Kidney (tissue), 13 donors: ENCODE measurements at regions not wholly inside any gene's neighbourhood (a gene's known extent, or its start where the extent isn't known, plus 50 kb on each side); places are given as distances from the start of the nearest gene placed in this dataset.

Source experiments
- DNase-seq, 5 donors: peaks; one replicate each; pipeline ENCODE4 v3.0.0-alpha.2; 2013 to 2020
- FAIRE-seq: peaks from 2 replicates; lab custom pipeline; 2012; peaks lifted over from hg19 to GRCh38; lab: Jason Lieb, UNC
- H3K27ac ChIP-seq, 2 donors: one replicate each; pipeline ENCODE4 v1.7.0; 2013; ENCODE audit warnings: low read depth in 2 of 2, low read length in 2 of 2, inconsistent platforms in 1 of 2
- H3K27me3 ChIP-seq: one replicate; pipeline ENCODE4 v1.7.1; 2013; ENCODE audit warnings: low read length, inconsistent platforms; ENCODE audit not compliant: control insufficient read depth, insufficient read depth
- H3K36me3 ChIP-seq, 3 donors: one replicate each; pipeline versions ENCODE4 v1.7.0 to v1.7.1; 2013; ENCODE audit warnings: low read length in 3 of 3, control low read depth in 1 of 3, inconsistent platforms in 1 of 3; ENCODE audit not compliant: insufficient read depth in 3 of 3, control insufficient read depth in 2 of 3
- H3K4me1 ChIP-seq, 3 donors: one replicate each; pipeline versions ENCODE4 v1.7.0 to v1.7.1; 2013; ENCODE audit warnings: low read length in 3 of 3, inconsistent platforms in 1 of 3, low read depth in 1 of 3; ENCODE audit not compliant: control insufficient read depth in 2 of 3, insufficient read depth in 2 of 3
- H3K4me3 ChIP-seq, 3 donors: one replicate each; pipeline versions ENCODE4 v1.7.0 to v1.8.1; 2013; ENCODE audit warnings: low read length in 3 of 3, control low read depth in 1 of 3, inconsistent platforms in 1 of 3
- H3K9ac ChIP-seq, 3 donors: one replicate each; pipeline versions ENCODE4 v1.7.0 to v1.7.1; 2013; ENCODE audit warnings: low read length in 3 of 3, control low read depth in 1 of 3, inconsistent platforms in 1 of 3
- H3K9me3 ChIP-seq, 3 donors: one replicate each; pipeline versions ENCODE4 v1.7.0 to v1.7.1; 2013; ENCODE audit warnings: low read length in 3 of 3, control low read depth in 1 of 3, inconsistent platforms in 1 of 3; ENCODE audit not compliant: control insufficient read depth in 2 of 3, insufficient read depth in 1 of 3
- intact Hi-C: fragments of 100-400 bp; cut with DNase I; formaldehyde crosslinking; loops from one replicate; pipeline ENCODE4 v1.11.1; 2022
- TF ChIP-seq, protein P1 (sequence below): IDR thresholded peaks from 3 replicates; pipeline ENCODE4 v1.5.1; 2012; ENCODE audit warnings: mild to moderate bottlenecking, moderate library complexity, borderline replicate concordance; ENCODE audit not compliant: insufficient read depth; ENCODE audit errors: extremely low read depth
- donor health status: control.
- donor health status: control.
- donor health status: control.
- donor health status: control.
- donor health status: control.
- donor health status: DM: yes; HTN: yes; CAD: no.
- donor health status: Normal renal cell carcinoma (clear cell type).

DNA sequence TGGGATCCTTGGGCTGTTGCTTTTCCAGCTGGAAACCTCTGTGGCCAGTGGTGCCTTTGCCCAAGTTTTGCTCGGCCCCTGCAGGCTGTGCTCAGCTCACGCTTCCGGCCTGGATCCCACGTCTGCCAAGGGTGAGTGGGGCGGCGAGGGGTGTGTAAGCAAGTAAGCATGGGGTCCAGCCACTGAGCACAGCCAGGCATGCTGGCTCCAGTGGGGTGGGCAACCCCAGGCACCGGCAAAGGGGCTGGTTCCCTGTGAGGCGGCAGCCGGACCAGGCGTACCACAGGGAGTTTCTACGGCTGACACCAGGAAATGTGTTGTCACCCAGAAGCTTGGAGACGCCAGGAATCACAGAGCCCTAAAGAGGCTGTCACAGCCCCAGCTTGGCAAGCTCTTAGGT, 393.4 kb upstream of the CCDC196 start:
- Histone ChIP-seq H3K36me3 (no peaks in the 10 kb centered on the region), H3K27me3 (no peaks in the 10 kb centered on the region), H3K4me1 (no peaks in the 10 kb centered on the region), H3K9ac (no peak overlapping the region), H3K4me3 (no peak overlapping the region), H3K9me3 (no peaks in the 10 kb centered on the region), H3K27ac (no peak overlapping the region)
- TF ChIP-seq, protein P1, sequence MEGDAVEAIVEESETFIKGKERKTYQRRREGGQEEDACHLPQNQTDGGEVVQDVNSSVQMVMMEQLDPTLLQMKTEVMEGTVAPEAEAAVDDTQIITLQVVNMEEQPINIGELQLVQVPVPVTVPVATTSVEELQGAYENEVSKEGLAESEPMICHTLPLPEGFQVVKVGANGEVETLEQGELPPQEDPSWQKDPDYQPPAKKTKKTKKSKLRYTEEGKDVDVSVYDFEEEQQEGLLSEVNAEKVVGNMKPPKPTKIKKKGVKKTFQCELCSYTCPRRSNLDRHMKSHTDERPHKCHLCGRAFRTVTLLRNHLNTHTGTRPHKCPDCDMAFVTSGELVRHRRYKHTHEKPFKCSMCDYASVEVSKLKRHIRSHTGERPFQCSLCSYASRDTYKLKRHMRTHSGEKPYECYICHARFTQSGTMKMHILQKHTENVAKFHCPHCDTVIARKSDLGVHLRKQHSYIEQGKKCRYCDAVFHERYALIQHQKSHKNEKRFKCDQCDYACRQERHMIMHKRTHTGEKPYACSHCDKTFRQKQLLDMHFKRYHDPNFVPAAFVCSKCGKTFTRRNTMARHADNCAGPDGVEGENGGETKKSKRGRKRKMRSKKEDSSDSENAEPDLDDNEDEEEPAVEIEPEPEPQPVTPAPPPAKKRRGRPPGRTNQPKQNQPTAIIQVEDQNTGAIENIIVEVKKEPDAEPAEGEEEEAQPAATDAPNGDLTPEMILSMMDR, result no peak
- DNase-seq (no peak), FAIRE-seq (no peak)
- intact Hi-C loops, result no loop called here

DNA sequence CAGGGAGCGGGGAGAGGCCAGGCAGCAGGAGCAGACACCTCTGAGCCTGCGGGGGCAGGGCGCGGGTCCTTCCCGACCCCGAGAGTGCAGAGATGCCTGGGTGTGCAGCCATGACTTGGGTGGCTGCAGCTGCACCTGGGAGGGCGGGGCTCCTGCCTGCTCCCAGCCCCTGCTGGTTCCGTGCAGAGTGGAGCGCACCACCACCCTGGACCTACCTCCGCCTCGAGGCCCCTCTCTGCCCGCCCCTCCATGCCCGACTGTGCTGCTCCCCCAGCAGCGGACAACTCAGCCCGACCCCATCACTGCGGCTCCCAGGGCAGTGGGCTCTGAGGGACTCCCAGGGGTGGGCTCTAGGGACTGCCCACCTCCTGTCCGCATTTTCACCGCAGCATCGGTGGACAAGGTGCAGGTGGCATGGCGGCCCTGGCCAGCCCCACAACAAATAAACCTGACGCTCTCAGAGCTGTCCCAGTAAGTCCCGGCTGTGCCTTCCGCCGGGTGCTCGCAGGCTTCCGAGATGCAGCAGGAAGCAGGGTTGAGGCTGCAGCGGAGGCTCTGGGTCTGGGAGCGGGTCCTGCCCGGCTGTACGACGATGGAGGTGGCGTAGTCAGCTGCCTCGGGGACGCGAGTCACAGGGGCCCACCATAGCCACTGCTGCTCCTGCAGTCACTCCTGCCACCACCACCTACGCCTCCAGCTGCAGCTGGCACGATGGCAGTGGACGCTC, 392.0 kb upstream of the CCDC196 start:
- no peaks in the 10 kb centered on the region for H3K27me3 ChIP-seq
- H3K4me3 ChIP-seq, result no peak overlapping the region
- no peaks in the 10 kb centered on the region for H3K36me3 ChIP-seq
- FAIRE-seq (no peak), DNase-seq (no peak)
- intact Hi-C loops, result no loop called here
- TF ChIP-seq, protein P1, result no peak
- H3K9me3 ChIP-seq, result no peaks in the 10 kb centered on the region
- no peak overlapping the region for H3K9ac ChIP-seq
- H3K27ac ChIP-seq, result no peak overlapping the region
- no peaks in the 10 kb centered on the region for H3K4me1 ChIP-seq

DNA sequence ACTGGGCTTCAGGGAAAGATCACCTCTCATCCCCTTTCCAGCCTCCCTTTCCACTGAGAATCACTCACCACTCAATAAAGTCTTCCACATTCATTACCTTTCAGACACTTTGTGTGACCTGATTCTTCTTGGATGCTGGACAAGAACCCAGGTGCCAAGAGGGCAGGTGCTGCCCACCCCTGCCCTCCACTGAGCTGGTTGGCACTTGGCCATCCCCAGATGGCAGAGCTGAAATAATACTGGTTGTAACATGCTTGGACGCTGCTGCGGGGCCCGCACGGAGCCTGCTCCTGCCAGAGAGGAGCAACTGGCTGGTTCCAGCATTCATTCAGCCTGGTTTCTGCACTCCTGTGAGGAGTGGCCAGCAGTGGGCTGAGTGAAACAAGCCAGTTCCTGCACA, 386.7 kb upstream of the CCDC196 start:
- DNase-seq (no peak), FAIRE-seq (no peak)
- Histone ChIP-seq H3K9me3 (no peaks in the 10 kb centered on the region), H3K9ac (no peak overlapping the region), H3K27ac (no peak overlapping the region), H3K27me3 (no peaks in the 10 kb centered on the region), H3K4me3 (no peak overlapping the region), H3K36me3 (no peaks in the 10 kb centered on the region), H3K4me1 (no peaks in the 10 kb centered on the region)
- intact Hi-C loops, result no loop called here
- TF ChIP-seq, protein P1, result no peak

DNA sequence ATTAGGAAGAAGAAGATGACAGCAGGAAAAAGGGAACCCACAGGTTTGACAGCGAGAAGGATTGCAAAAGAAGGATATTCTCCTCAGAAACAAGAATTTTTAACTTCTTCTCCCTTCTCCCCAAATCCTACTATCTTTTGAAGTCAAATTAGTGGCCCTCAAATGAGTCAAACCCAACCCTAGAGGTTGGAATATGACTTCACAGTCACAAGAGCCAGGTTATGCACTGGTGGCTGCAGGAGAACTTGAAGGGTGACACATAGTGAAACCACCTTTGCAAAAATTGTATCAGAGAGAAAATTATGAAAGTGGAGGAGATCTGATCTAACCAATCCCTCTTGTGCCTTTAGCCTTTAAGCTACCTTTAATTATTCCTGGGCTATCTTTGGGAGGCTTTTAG, 386.2 kb upstream of the CCDC196 start:
- Histone ChIP-seq H3K27me3 (no peaks in the 10 kb centered on the region), H3K27ac (no peak overlapping the region), H3K36me3 (no peaks in the 10 kb centered on the region), H3K9me3 (no peaks in the 10 kb centered on the region), H3K9ac (no peak overlapping the region), H3K4me3 (no peak overlapping the region), H3K4me1 (no peaks in the 10 kb centered on the region)
- TF ChIP-seq, protein P1, result no peak
- intact Hi-C loops, result no loop called here
- FAIRE-seq, result no peak
- DNase-seq, result no peak
